Epidermal melanocyte (primary cell): ENCODE measurements at regions not wholly inside any gene's neighbourhood (a gene's known extent, or its start where the extent isn't known, plus 50 kb on each side); places are given as distances from the start of the nearest gene placed in this dataset.
"Not testable (repeated sequence)": the region's sequence is repeated elsewhere in the genome, so short reads cannot be mapped to it uniquely, and the experiment has no call there.

Source experiments
- DNase-seq: peaks from one replicate; pipeline ENCODE4 v3.0.0; 2011; ENCODE audit warnings: low spot score; ENCODE audit not compliant: insufficient read length

GRCh38 chr7:84738583-84739150 lies 448.2 kb downstream of the SEMA3D start:
- DNase-seq: no peak

GRCh38 chr7:84735677-84736076 lies 451.2 kb downstream of the SEMA3D start:
- no peak for DNase-seq

- DNase-seq: no peak
Measured at GRCh38 chr7:84735011-84735410, 451.8 kb downstream of the SEMA3D start.

GRCh38 chr7:84733976-84734375 lies 452.9 kb downstream of the SEMA3D start:
- DNase-seq: not testable (repeated sequence)

GRCh38 chr7:84730864-84731263 lies 456.0 kb downstream of the SEMA3D start:
- not testable (repeated sequence) for DNase-seq

- DNase-seq: no peak
Measured at GRCh38 chr7:84729284-84729683, 457.6 kb downstream of the SEMA3D start.

- no peak for DNase-seq
Measured at GRCh38 chr7:84722734-84723133, 464.1 kb downstream of the SEMA3D start.

GRCh38 chr7:84722086-84722485 lies 464.8 kb downstream of the SEMA3D start:
- DNase-seq: no peak

GRCh38 chr7:84720456-84721097 lies 466.3 kb downstream of the SEMA3D start:
- DNase-seq: no peak

GRCh38 chr7:84714765-84715164 lies 472.1 kb downstream of the SEMA3D start:
- DNase-seq: no peak

GRCh38 chr7:84712374-84713121 lies 474.3 kb downstream of the SEMA3D start:
- DNase-seq: no peak

- DNase-seq: not testable (repeated sequence)
Measured at GRCh38 chr7:84710538-84710937, 476.3 kb downstream of the SEMA3D start.

GRCh38 chr7:84705706-84706105 lies 481.1 kb downstream of the SEMA3D start:
- DNase-seq: no peak

- DNase-seq: no peak
Measured at GRCh38 chr7:84705079-84705478, 481.8 kb downstream of the SEMA3D start.

GRCh38 chr7:84704380-84704779 lies 482.5 kb downstream of the SEMA3D start:
- no peak for DNase-seq

- no peak for DNase-seq
Measured at GRCh38 chr7:84701524-84702306, 485.1 kb downstream of the SEMA3D start.

GRCh38 chr7:84700563-84701370 lies 486.1 kb downstream of the SEMA3D start:
- no peak for DNase-seq

- no peak for DNase-seq
Measured at GRCh38 chr7:84697506-84697905, 489.4 kb downstream of the SEMA3D start.

GRCh38 chr7:84693483-84693882 lies 493.4 kb downstream of the SEMA3D start:
- DNase-seq: no peak

- no peak for DNase-seq
Measured at GRCh38 chr7:84688671-84689070, 494.1 kb upstream of the SEMA3A start.

GRCh38 chr7:84686373-84686772 lies 491.8 kb upstream of the SEMA3A start:
- DNase-seq: no peak
